HS-27A (cell line): ENCODE measurements at regions not wholly inside any gene's neighbourhood (a gene's known extent, or its start where the extent isn't known, plus 50 kb on each side); places are given as distances from the start of the nearest gene placed in this dataset.

Experiments used
- DNase-seq: peaks from one replicate; pipeline ENCODE4 v3.0.0-alpha.2; 2012; ENCODE audit warnings: low read depth, missing footprints

GRCh38 chr1:99573431-99574217, 72.3 kb upstream of the PALMD start:
- no peak for DNase-seq

GRCh38 chr1:99577313-99577712, 68.6 kb upstream of the PALMD start:
- no peak for DNase-seq

GRCh38 chr1:99579691-99580172, 66.2 kb upstream of the PALMD start:
- no peak for DNase-seq

GRCh38 chr1:99580451-99580850, 65.5 kb upstream of the PALMD start:
- no peak for DNase-seq

- no peak for DNase-seq
Observed at GRCh38 chr1:99587008-99587407, 58.9 kb upstream of the PALMD start.

GRCh38 chr1:99589186-99589636, 56.7 kb upstream of the PALMD start:
- DNase-seq, result no peak

- peak; percentile 72 for DNase-seq
Observed at GRCh38 chr1:99590578-99591209, 55.2 kb upstream of the PALMD start.

GRCh38 chr1:99591886-99592285, 54.0 kb upstream of the PALMD start:
- DNase-seq, result no peak

GRCh38 chr1:99594205-99594604, 51.7 kb upstream of the PALMD start:
- DNase-seq, result no peak

GRCh38 chr1:99595041-99595440, 50.9 kb upstream of the PALMD start:
- DNase-seq, result no peak

- DNase-seq, result no peak
Observed at GRCh38 chr1:99595441-99595840, 50.5 kb upstream of the PALMD start.
